Calu3 (cell line): ENCODE measurements at regions not wholly inside any gene's neighbourhood (a gene's known extent, or its start where the extent isn't known, plus 50 kb on each side); places are given as distances from the start of the nearest gene placed in this dataset.

Source experiments
- BruUV-seq: library from RNA; stranded (reverse); fragments of 400-500 nt; replicated peaks from 2 replicates; lab custom pipeline; 2021; lab: Mats Ljungman, UMichigan
- CTCF ChIA-PET: fragments of 300-600 bp; sonication (Branson Sonifier 250); formaldehyde crosslinking; loops from one replicate; lab custom pipeline; 2022; ENCODE audit warnings: antibody characterized with exemption; lab: Charles Lee
- DNase-seq: peaks from one replicate; pipeline ENCODE4 v3.0.0; 2022
- H3K27ac Mint-ChIP-seq: one replicate; pipeline ENCODE4 v1.8.0; 2022; ENCODE audit warnings: mixed read lengths; ENCODE audit not compliant: unreplicated experiment
- H3K27me3 Mint-ChIP-seq: one replicate; pipeline ENCODE4 v1.8.0; 2022; ENCODE audit warnings: mixed read lengths; ENCODE audit not compliant: unreplicated experiment
- H3K36me3 Mint-ChIP-seq: one replicate; pipeline ENCODE4 v1.8.0; 2022; ENCODE audit warnings: mild to moderate bottlenecking, moderate library complexity, mixed read lengths; ENCODE audit not compliant: insufficient read depth, unreplicated experiment
- H3K4me1 Mint-ChIP-seq: one replicate; pipeline ENCODE4 v1.8.0; 2022; ENCODE audit warnings: mild to moderate bottlenecking, low read depth, mixed read lengths; ENCODE audit not compliant: unreplicated experiment
- H3K4me3 Mint-ChIP-seq: one replicate; pipeline ENCODE4 v1.8.0; 2022; ENCODE audit warnings: mild to moderate bottlenecking, low read depth, moderate library complexity, mixed read lengths; ENCODE audit not compliant: unreplicated experiment
- H3K9me3 Mint-ChIP-seq: one replicate; pipeline ENCODE4 v1.8.0; 2022; ENCODE audit warnings: low read depth, mixed read lengths; ENCODE audit not compliant: unreplicated experiment
- CTCF ChIP-seq: fragments of 200-600 bp; IDR thresholded peaks from one replicate; pipeline ENCODE4 v1.8.0; 2022; ENCODE audit warnings: antibody characterized with exemption; ENCODE audit not compliant: unreplicated experiment
- intact Hi-C: fragments of 100-400 bp; cut with micrococcal nuclease; formaldehyde crosslinking; loops from one replicate; pipeline ENCODE4 v1.10.0; 2022; ENCODE audit not compliant: unreplicated experiment

DNA sequence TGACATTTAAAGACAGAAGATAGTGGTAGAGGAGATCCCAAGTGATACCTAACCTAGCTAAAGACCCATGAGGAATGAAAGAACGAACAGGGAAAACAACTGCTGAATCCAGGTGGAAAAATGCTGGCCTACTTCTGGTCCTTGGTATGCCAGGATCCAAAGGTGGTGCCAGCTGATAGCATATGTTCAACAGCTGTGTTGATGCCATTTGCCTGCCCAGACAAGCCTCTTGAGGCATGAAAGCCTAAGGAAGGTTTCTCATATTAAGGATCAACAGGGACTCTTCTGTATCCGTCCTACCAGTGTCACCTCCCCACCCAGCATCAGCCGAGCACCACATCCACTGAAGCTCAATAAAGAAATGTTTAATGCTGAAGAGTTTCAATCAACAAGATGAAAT, 225.7 kb upstream of the DMRT1 start:
- BruUV-seq: no TSS peak
- intact Hi-C loops: loop anchor here (10.0 kb wide), 1 partner anchor 389 kb away; no protein-coding TSS in a partner anchor
- Mint-ChIP-seq H3K36me3 (no peaks in the 10 kb centered on the region), H3K4me1 (no peaks in the 10 kb centered on the region), H3K4me3 (no peak overlapping the region), H3K27me3 (no peaks in the 10 kb centered on the region), H3K9me3 (no peaks in the 10 kb centered on the region), H3K27ac (no peak overlapping the region)
- no peak for TF ChIP-seq CTCF
- no peak for DNase-seq
- CTCF ChIA-PET: no interaction called here

DNA sequence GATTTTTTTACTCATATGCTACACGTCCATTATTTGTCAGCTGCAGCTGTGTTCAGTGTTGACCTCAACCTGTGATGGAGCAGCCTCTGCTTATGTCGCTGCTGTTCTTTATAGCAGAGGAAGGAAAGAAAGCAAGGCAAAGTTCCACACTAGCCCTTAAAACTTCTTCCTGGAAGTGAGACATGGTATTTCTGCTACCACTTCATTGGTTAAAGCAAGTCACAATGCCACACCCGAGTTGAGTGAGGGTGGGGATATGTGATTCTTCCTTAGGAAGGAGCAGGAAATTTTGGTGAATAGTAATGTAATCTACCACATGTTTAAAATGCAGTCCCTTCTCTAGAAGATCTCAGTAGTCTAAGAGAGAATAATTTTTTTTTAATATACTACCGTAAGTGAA, 224.8 kb upstream of the DMRT1 start:
- no TSS peak for BruUV-seq
- no peaks in the 10 kb centered on the region for H3K27me3 Mint-ChIP-seq
- no peaks in the 10 kb centered on the region for H3K36me3 Mint-ChIP-seq
- H3K27ac Mint-ChIP-seq: no peak overlapping the region
- no peak overlapping the region for H3K4me3 Mint-ChIP-seq
- intact Hi-C loops: loop anchor here (10.0 kb wide), 1 partner anchor 388 kb away; no protein-coding TSS in a partner anchor
- DNase-seq: no peak
- H3K4me1 Mint-ChIP-seq: no peaks in the 10 kb centered on the region
- TF ChIP-seq CTCF: no peak
- no peaks in the 10 kb centered on the region for H3K9me3 Mint-ChIP-seq
- CTCF ChIA-PET: no interaction called here

- TF ChIP-seq CTCF: no peak
- H3K27ac Mint-ChIP-seq: no peak overlapping the region
- BruUV-seq: no TSS peak
These were observed 223.9 kb upstream of the DMRT1 start for GRCh38 chr9:617445-618085.

DNA sequence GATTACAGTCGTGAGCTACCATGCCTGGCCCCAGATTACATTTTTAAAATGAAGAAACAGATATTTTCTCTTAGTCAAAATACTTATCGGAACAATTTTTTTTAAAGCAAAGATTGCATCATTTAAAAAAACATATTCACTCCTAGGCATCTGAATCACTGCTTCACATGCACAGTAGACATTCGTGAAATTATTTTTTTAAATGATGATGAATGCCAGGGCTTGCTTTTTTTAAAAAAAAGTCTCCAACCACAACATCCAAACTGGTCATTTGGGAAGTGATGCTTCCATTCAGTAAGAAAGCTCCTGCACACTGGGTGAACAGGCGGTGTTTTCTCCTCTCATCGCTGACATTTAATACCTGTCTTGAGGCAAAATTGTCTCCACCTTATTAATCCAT, 223.0 kb upstream of the DMRT1 start:
- BruUV-seq: no TSS peak
- DNase-seq: no peak
- H3K36me3 Mint-ChIP-seq: no peaks in the 10 kb centered on the region
- no peak for TF ChIP-seq CTCF
- CTCF ChIA-PET: no interaction called here
- H3K27me3 Mint-ChIP-seq: no peaks in the 10 kb centered on the region
- H3K4me3 Mint-ChIP-seq: no peak overlapping the region
- intact Hi-C loops: loop anchor here (10.0 kb wide), 1 partner anchor 386 kb away; no protein-coding TSS in a partner anchor
- H3K4me1 Mint-ChIP-seq: no peaks in the 10 kb centered on the region
- no peaks in the 10 kb centered on the region for H3K9me3 Mint-ChIP-seq
- H3K27ac Mint-ChIP-seq: no peak overlapping the region

More at GRCh38 chr9:617445-618085, 223.9 kb upstream of the DMRT1 start:
- DNase-seq: no peak
- Mint-ChIP-seq H3K4me3 (no peak overlapping the region), H3K27me3 (no peaks in the 10 kb centered on the region), H3K36me3 (no peaks in the 10 kb centered on the region), H3K9me3 (no peaks in the 10 kb centered on the region), H3K4me1 (no peaks in the 10 kb centered on the region)
- intact Hi-C loops: loop anchor here (10.0 kb wide), 1 partner anchor 387 kb away; no protein-coding TSS in a partner anchor
- CTCF ChIA-PET: no interaction called here
